Neutrophil (primary cell): ENCODE measurements at regions not wholly inside any gene's neighbourhood (a gene's known extent, or its start where the extent isn't known, plus 50 kb on each side); places are given as distances from the start of the nearest gene placed in this dataset.

Source experiments
- H3K27ac ChIP-seq: fragments of 200-600 bp; sonication (generic); 2 replicates; pipeline ENCODE4 v1.5.1; 2016; ENCODE audit warnings: mild to moderate bottlenecking, moderate library complexity
- H3K27me3 ChIP-seq: fragments of 200-600 bp; sonication (generic); 2 replicates; pipeline ENCODE4 v1.6.0; 2016; ENCODE audit warnings: mild to moderate bottlenecking
- H3K36me3 ChIP-seq: fragments of 200-600 bp; sonication (generic); 2 replicates; pipeline ENCODE4 v1.5.1; 2017
- H3K4me1 ChIP-seq, 2 experiments: fragments of 200-600 bp in 1 of 2; sonication (generic) in 1 of 2; 1 replicate in 1 of 2; 2 replicates in 1 of 2; pipeline versions ENCODE4 v1.5.1 to v1.6.1; 2013 to 2016; ENCODE audit warnings: low read depth in 1 of 2, low read length in 1 of 2, mild to moderate bottlenecking in 1 of 2, moderate library complexity in 1 of 2; ENCODE audit not compliant: control insufficient read depth in 1 of 2, insufficient read depth in 1 of 2
- H3K4me3 ChIP-seq, 2 experiments: fragments of 200-600 bp in 1 of 2; sonication (generic) in 1 of 2; 1 replicate in 1 of 2; 2 replicates in 1 of 2; pipeline ENCODE4 v1.5.1; 2013 to 2016; ENCODE audit warnings: low read depth in 1 of 2, low read length in 1 of 2, mild to moderate bottlenecking in 1 of 2, moderate library complexity in 1 of 2
- H3K9me3 ChIP-seq: fragments of 200-600 bp; sonication (generic); 2 replicates; pipeline ENCODE4 v1.5.1; 2016
- CTCF ChIP-seq: fragments of 200-600 bp; sonication (generic); IDR thresholded peaks from 2 replicates; pipeline ENCODE4 v1.5.1; 2016; ENCODE audit warnings: antibody characterized with exemption

- no peak for TF ChIP-seq CTCF
Measured at GRCh38 chr14:25231004-25231403, 181.1 kb upstream of the STXBP6 start.

GRCh38 chr14:25226214-25226613 is 176.3 kb upstream of the STXBP6 start:
- Histone ChIP-seq H3K36me3 (no peaks in the 10 kb centered on the region), H3K4me1 (no peaks in the 10 kb centered on the region), H3K27me3 (no peaks in the 10 kb centered on the region), H3K27ac (no peak overlapping the region), H3K4me3 (no peak overlapping the region), H3K9me3 (no peaks in the 10 kb centered on the region)
- TF ChIP-seq CTCF = no peak

More at GRCh38 chr14:25231004-25231403, 181.1 kb upstream of the STXBP6 start:
- no peak overlapping the region for H3K27ac ChIP-seq
- no peaks in the 10 kb centered on the region for H3K4me1 ChIP-seq
- no peak overlapping the region for H3K4me3 ChIP-seq
- no peaks in the 10 kb centered on the region for H3K27me3 ChIP-seq
- H3K9me3 ChIP-seq = no peaks in the 10 kb centered on the region
- H3K36me3 ChIP-seq = no peaks in the 10 kb centered on the region

- no peak for TF ChIP-seq CTCF
- H3K27ac ChIP-seq = no peak overlapping the region
- no peaks in the 10 kb centered on the region for H3K27me3 ChIP-seq
- H3K4me1 ChIP-seq = no peaks in the 10 kb centered on the region
- H3K4me3 ChIP-seq = no peak overlapping the region
- H3K36me3 ChIP-seq = no peaks in the 10 kb centered on the region
- H3K9me3 ChIP-seq = no peaks in the 10 kb centered on the region
Measured at GRCh38 chr14:25222256-25222655, 172.3 kb upstream of the STXBP6 start.

GRCh38 chr14:25220514-25220913 is 170.6 kb upstream of the STXBP6 start:
- no peaks in the 10 kb centered on the region for H3K4me1 ChIP-seq
- H3K27me3 ChIP-seq = no peaks in the 10 kb centered on the region
- H3K9me3 ChIP-seq = no peaks in the 10 kb centered on the region
- no peak overlapping the region for H3K27ac ChIP-seq
- no peaks in the 10 kb centered on the region for H3K36me3 ChIP-seq
- no peak for TF ChIP-seq CTCF
- no peak overlapping the region for H3K4me3 ChIP-seq

GRCh38 chr14:25215607-25216006 is 165.7 kb upstream of the STXBP6 start:
- no peaks in the 10 kb centered on the region for H3K4me1 ChIP-seq
- H3K36me3 ChIP-seq = no peaks in the 10 kb centered on the region

More at GRCh38 chr14:25215607-25216006, 165.7 kb upstream of the STXBP6 start:
- TF ChIP-seq CTCF = no peak
- no peak overlapping the region for H3K27ac ChIP-seq
- H3K4me3 ChIP-seq = no peak overlapping the region
- no peaks in the 10 kb centered on the region for H3K27me3 ChIP-seq
- H3K9me3 ChIP-seq = no peaks in the 10 kb centered on the region
